ENCODE measurements at regions not wholly inside any gene's neighbourhood (a gene's known extent, or its start where the extent isn't known, plus 50 kb on each side); places are given as distances from the start of the nearest gene placed in this dataset.

DNA sequence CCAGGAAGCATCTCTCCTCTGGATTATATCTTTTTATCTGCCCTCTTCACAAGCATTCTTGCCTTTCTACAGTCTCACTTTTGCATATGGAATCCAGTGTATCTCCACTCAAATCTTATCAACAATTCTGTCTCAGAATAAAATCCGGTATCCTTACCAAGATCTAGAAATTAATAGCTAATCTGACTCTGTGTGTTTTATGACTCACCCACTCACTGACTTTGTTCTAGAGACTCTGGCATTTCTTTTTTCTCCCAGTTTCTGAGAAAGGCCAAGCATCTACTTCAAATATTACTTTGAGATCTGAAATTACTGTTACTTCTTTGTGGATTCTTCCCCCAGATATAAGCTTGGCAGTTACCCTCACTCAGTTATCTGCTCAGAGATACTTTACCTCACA, 913.5 kb upstream of the ATXN8OS start:
- TF ChIP-seq RARB (CRISPR knock-in tag; IDR thresholded peaks at IDR 0.05) (no peak), ZNF8 (CRISPR knock-in tag; IDR thresholded peaks at IDR 0.05) (no peak), ZNF565 (CRISPR knock-in tag; conservative IDR thresholded peaks at IDR 0.05; ENCODE audit: low read depth) (no peak)
